Sigmoid colon (tissue), 4 donors: ENCODE measurements at regions not wholly inside any gene's neighbourhood (a gene's known extent, or its start where the extent isn't known, plus 50 kb on each side); places are given as distances from the start of the nearest gene placed in this dataset.

Experiments
- EP300 ChIP-seq, 4 donors: sonication (generic); formaldehyde crosslinking; IDR thresholded peaks; one replicate each; pipeline ENCODE4 v1.6.1; 2017; ENCODE audit warnings: antibody characterized with exemption in 4 of 4
- POLR2A ChIP-seq, 2 donors: fragments of 450-650 bp; IDR thresholded peaks; one replicate each; pipeline ENCODE4 v1.6.1; 2016; ENCODE audit warnings: antibody characterized with exemption in 2 of 2, mild to moderate bottlenecking in 2 of 2, moderate library complexity in 2 of 2
- POLR2AphosphoS5 ChIP-seq, 4 donors: sonication (generic); formaldehyde crosslinking; IDR thresholded peaks; one replicate each; pipeline ENCODE4 v1.6.1; 2017; ENCODE audit warnings: antibody characterized with exemption in 4 of 4
- TF ChIP-seq, protein P1 (sequence below), 4 experiments: fragments of 450-650 bp in 3 of 4; fragments of 200-600 bp in 1 of 4; IDR thresholded peaks; one replicate each; pipeline ENCODE4 v1.5.1; 2016 to 2019; ENCODE audit warnings: antibody characterized with exemption in 4 of 4, mild to moderate bottlenecking in 3 of 4, moderate library complexity in 2 of 4

DNA sequence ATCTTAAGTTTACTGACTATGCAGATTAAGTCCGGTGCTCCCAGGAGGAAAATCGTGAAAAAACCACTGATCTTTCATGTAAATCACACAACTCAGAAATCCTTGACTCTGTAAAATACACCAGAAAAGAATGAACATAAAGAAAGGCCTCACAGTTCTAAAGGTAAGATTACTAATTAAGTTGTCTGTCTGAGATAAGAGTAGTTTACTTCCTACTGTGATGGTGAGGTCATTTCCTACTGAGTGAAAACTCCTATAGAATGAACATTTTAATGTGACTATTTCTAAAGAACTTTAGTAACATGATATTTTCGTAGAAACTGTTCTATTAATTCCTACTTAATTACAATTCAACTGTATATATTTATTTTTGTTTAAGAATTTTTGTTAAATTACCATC lies 774.4 kb upstream of the CHORDC1 start:
- TF ChIP-seq, protein P1, sequence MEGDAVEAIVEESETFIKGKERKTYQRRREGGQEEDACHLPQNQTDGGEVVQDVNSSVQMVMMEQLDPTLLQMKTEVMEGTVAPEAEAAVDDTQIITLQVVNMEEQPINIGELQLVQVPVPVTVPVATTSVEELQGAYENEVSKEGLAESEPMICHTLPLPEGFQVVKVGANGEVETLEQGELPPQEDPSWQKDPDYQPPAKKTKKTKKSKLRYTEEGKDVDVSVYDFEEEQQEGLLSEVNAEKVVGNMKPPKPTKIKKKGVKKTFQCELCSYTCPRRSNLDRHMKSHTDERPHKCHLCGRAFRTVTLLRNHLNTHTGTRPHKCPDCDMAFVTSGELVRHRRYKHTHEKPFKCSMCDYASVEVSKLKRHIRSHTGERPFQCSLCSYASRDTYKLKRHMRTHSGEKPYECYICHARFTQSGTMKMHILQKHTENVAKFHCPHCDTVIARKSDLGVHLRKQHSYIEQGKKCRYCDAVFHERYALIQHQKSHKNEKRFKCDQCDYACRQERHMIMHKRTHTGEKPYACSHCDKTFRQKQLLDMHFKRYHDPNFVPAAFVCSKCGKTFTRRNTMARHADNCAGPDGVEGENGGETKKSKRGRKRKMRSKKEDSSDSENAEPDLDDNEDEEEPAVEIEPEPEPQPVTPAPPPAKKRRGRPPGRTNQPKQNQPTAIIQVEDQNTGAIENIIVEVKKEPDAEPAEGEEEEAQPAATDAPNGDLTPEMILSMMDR (IDR thresholded peaks at IDR 0.05): no peak
- no peak for TF ChIP-seq POLR2A (IDR thresholded peaks at IDR 0.05)
- no peak for TF ChIP-seq EP300 (IDR thresholded peaks at IDR 0.05)
- no peak for TF ChIP-seq POLR2AphosphoS5 (IDR thresholded peaks at IDR 0.05)
